Ishikawa (cell line): ENCODE measurements at regions not wholly inside any gene's neighbourhood (a gene's known extent, or its start where the extent isn't known, plus 50 kb on each side); places are given as distances from the start of the nearest gene placed in this dataset.
A peak's percentile ranks its signal among the peaks of the same experiment; 100 is the strongest.

ENCODE experiments used
- CEBPB ChIP-seq: IDR thresholded peaks from 2 replicates; pipeline ENCODE4 v1.6.1; 2012
- CREB1 ChIP-seq: IDR thresholded peaks from 2 replicates; pipeline ENCODE4 v1.6.1; 2012; ENCODE audit warnings: low read depth
- EGR1 ChIP-seq: IDR thresholded peaks from 2 replicates; pipeline ENCODE4 v1.6.1; 2012
- EP300 ChIP-seq: IDR thresholded peaks from 2 replicates; pipeline ENCODE4 v1.6.1; 2012; ENCODE audit warnings: borderline replicate concordance
- FOXM1 ChIP-seq: IDR thresholded peaks from 2 replicates; pipeline ENCODE4 v1.6.1; 2012; ENCODE audit warnings: low read depth, borderline replicate concordance
- NFIC ChIP-seq: IDR thresholded peaks from 2 replicates; pipeline ENCODE4 v1.6.1; 2012
- RAD21 ChIP-seq: IDR thresholded peaks from 2 replicates; pipeline ENCODE4 v1.6.1; 2012; ENCODE audit warnings: low read depth
- TAF1 ChIP-seq: IDR thresholded peaks from 2 replicates; pipeline ENCODE4 v1.6.1; 2012; ENCODE audit warnings: low read depth, mild to moderate bottlenecking
- TCF12 ChIP-seq: IDR thresholded peaks from 2 replicates; pipeline ENCODE4 v1.6.1; 2012; ENCODE audit warnings: low read depth
- TEAD4 ChIP-seq: IDR thresholded peaks from 2 replicates; pipeline ENCODE4 v1.6.1; 2012
- YY1 ChIP-seq: IDR thresholded peaks from 2 replicates; pipeline ENCODE4 v1.6.1; 2012; ENCODE audit warnings: low read depth
- ZBTB7A ChIP-seq: IDR thresholded peaks from 2 replicates; pipeline ENCODE4 v1.6.1; 2012; ENCODE audit warnings: low read depth
- TF ChIP-seq, protein P1 (sequence below): IDR thresholded peaks from 2 replicates; pipeline ENCODE4 v1.6.1; 2012; ENCODE audit warnings: low read depth, mild to moderate bottlenecking
- TF ChIP-seq, protein P2 (sequence below): IDR thresholded peaks from 2 replicates; pipeline ENCODE4 v1.6.1; 2012
- TF ChIP-seq, protein P3 (sequence below): IDR thresholded peaks from 2 replicates; pipeline ENCODE4 v1.6.1; 2012

DNA sequence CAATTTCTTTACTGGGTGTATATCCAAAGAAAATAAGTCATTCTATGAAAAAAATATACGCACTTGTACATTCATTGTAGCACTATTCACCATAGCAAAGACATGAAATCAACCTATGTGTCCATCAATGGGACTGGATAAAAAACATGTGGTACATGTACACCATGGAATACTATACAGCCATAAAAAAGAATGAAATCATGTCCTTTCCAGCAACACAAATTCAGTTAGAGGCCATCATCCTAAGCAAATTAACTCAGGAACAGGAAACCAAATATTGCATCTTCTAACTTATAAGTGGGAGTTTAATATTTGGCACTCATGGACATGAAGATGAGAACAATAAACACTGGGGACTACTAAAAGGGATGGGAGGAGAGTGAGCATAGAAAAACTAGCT is 325.7 kb downstream of the TGFB2 start:
- TF ChIP-seq, protein P1, sequence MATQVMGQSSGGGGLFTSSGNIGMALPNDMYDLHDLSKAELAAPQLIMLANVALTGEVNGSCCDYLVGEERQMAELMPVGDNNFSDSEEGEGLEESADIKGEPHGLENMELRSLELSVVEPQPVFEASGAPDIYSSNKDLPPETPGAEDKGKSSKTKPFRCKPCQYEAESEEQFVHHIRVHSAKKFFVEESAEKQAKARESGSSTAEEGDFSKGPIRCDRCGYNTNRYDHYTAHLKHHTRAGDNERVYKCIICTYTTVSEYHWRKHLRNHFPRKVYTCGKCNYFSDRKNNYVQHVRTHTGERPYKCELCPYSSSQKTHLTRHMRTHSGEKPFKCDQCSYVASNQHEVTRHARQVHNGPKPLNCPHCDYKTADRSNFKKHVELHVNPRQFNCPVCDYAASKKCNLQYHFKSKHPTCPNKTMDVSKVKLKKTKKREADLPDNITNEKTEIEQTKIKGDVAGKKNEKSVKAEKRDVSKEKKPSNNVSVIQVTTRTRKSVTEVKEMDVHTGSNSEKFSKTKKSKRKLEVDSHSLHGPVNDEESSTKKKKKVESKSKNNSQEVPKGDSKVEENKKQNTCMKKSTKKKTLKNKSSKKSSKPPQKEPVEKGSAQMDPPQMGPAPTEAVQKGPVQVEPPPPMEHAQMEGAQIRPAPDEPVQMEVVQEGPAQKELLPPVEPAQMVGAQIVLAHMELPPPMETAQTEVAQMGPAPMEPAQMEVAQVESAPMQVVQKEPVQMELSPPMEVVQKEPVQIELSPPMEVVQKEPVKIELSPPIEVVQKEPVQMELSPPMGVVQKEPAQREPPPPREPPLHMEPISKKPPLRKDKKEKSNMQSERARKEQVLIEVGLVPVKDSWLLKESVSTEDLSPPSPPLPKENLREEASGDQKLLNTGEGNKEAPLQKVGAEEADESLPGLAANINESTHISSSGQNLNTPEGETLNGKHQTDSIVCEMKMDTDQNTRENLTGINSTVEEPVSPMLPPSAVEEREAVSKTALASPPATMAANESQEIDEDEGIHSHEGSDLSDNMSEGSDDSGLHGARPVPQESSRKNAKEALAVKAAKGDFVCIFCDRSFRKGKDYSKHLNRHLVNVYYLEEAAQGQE, result no peak
- TF ChIP-seq EGR1, result no peak
- no peak for TF ChIP-seq RAD21
- TF ChIP-seq, protein P2, sequence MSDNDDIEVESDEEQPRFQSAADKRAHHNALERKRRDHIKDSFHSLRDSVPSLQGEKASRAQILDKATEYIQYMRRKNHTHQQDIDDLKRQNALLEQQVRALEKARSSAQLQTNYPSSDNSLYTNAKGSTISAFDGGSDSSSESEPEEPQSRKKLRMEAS, result no peak
- no peak for TF ChIP-seq NFIC
- no peak for TF ChIP-seq FOXM1
- TF ChIP-seq ZBTB7A, result no peak
- TF ChIP-seq TCF12, result no peak
- TF ChIP-seq CEBPB, result no peak
- TF ChIP-seq CREB1, result no peak
- TF ChIP-seq, protein P3, sequence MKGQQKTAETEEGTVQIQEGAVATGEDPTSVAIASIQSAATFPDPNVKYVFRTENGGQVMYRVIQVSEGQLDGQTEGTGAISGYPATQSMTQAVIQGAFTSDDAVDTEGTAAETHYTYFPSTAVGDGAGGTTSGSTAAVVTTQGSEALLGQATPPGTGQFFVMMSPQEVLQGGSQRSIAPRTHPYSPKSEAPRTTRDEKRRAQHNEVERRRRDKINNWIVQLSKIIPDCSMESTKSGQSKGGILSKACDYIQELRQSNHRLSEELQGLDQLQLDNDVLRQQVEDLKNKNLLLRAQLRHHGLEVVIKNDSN, result no peak
- no peak for TF ChIP-seq YY1

DNA sequence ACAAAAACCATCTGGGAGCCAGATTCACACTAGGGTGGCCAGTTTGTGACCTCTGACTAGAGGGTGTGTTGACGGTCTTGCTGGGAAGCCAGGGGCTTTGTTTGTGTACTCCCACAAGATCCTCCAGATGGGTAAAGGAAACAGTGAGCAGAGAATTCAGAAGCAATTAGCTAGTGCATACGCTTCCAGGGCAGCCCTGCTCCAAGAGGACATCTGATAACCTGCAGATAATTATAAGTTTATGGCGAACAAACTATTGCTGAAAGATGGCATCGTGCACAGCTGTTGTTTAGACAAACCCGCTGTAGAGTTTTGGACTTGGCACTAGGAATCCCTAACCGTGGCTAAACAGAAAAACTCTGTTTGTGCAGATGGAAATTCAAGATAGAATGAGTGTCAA is 326.4 kb downstream of the TGFB2 start:
- TF ChIP-seq, protein P3, result no peak
- TF ChIP-seq TEAD4 (no peak), EGR1 (no peak), RAD21 (no peak), YY1 (no peak), FOXM1 (no peak)

- TF ChIP-seq TEAD4 (no peak), NFIC (no peak), YY1 (no peak), FOXM1 (no peak), RAD21 (no peak), EP300 (no peak), CEBPB (no peak), ZBTB7A (no peak), EGR1 (no peak), CREB1 (no peak), TAF1 (no peak), TCF12 (no peak)
- TF ChIP-seq, protein P3, result no peak
- TF ChIP-seq, protein P2, result no peak
- TF ChIP-seq, protein P1, result no peak
Measured at GRCh38 chr1:218673170-218673569, 328.0 kb downstream of the TGFB2 start.

- TF ChIP-seq FOXM1 (no peak), TEAD4 (peak; percentile 84), TCF12 (peak; percentile 40), EP300 (peak; percentile 50; the same call in 1 of the 2 replicates), NFIC (no peak), RAD21 (0 out of 2 replicates have a peak, but pooled peaks have one; percentile 3)
Measured at GRCh38 chr1:218674280-218674773, 329.2 kb downstream of the TGFB2 start.

GRCh38 chr1:218677026-218677425 is 331.9 kb downstream of the TGFB2 start:
- TF ChIP-seq EGR1 (no peak), YY1 (no peak), RAD21 (no peak), EP300 (no peak), TCF12 (no peak)
- TF ChIP-seq, protein P2, result no peak
- TF ChIP-seq, protein P3, result no peak

DNA sequence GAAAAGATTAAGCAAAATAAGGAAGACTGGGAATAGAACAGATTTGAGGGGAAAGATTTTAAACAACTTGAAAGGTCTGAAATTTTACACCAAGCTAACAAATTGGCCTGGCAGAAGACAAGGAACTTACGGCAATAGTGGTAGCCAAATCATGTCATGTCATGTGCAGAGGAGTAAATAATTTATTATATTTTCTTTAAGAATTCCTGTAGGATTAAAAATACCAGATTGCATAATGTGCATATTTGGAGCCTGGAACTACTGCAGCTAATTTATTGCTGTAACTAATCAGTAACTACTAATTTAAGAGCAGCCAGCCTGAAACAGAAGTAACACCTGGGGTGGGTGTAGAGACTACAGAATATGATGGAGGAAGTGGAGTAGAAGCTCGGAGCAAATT is 334.3 kb downstream of the TGFB2 start:
- TF ChIP-seq FOXM1 (no peak), ZBTB7A (no peak), CEBPB (no peak), RAD21 (no peak), EGR1 (no peak), EP300 (no peak), TEAD4 (no peak), CREB1 (no peak), YY1 (no peak), TAF1 (no peak), TCF12 (no peak)
- TF ChIP-seq, protein P3, result no peak
- TF ChIP-seq, protein P1, result no peak
- TF ChIP-seq, protein P2, result no peak
